ENCODE measurements at regions not wholly inside any gene's neighbourhood (a gene's known extent, or its start where the extent isn't known, plus 50 kb on each side); places are given as distances from the start of the nearest gene placed in this dataset.

GRCh38 chr10:64507651-64508028, 986.4 kb downstream of the REEP3 start:
- TF ChIP-seq POLR2A (IDR thresholded peaks at IDR 0.05; ENCODE audit: low read depth, low read length), result no peak
- no peak for TF ChIP-seq POLR2AphosphoS5 (IDR thresholded peaks at IDR 0.05; ENCODE audit: low read depth, low read length)
- no peak for TF ChIP-seq TAF1 (IDR thresholded peaks at IDR 0.05; ENCODE audit: borderline replicate concordance, low read depth, low read length)

All from GM12892 (cell line).